ENCODE measurements at regions not wholly inside any gene's neighbourhood (a gene's known extent, or its start where the extent isn't known, plus 50 kb on each side); places are given as distances from the start of the nearest gene placed in this dataset.

DNA sequence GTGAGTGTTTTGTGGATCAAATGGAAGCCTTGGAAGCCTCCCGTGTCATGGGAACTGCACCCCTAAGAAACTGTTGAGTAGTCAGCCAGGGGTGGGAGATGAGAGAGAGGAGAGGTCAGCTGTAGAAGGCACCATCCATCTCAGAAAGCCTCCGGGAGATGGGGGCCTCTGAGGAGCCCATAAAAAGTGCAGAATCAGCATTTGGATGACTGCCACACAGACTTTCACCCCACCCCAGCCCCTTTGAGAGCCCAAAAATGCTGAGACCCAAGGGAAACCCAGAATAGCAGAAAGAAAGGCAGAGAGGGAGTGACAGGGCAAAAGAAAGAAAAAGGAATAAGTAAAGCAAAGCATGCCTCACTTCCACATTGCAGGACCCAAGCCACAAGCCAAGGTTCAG lies 443.1 kb upstream of the ZEB2 start:
- TF ChIP-seq, protein P1, sequence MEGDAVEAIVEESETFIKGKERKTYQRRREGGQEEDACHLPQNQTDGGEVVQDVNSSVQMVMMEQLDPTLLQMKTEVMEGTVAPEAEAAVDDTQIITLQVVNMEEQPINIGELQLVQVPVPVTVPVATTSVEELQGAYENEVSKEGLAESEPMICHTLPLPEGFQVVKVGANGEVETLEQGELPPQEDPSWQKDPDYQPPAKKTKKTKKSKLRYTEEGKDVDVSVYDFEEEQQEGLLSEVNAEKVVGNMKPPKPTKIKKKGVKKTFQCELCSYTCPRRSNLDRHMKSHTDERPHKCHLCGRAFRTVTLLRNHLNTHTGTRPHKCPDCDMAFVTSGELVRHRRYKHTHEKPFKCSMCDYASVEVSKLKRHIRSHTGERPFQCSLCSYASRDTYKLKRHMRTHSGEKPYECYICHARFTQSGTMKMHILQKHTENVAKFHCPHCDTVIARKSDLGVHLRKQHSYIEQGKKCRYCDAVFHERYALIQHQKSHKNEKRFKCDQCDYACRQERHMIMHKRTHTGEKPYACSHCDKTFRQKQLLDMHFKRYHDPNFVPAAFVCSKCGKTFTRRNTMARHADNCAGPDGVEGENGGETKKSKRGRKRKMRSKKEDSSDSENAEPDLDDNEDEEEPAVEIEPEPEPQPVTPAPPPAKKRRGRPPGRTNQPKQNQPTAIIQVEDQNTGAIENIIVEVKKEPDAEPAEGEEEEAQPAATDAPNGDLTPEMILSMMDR (IDR thresholded peaks at IDR 0.05) = no peak
- no peak for TF ChIP-seq POLR2A (IDR thresholded peaks at IDR 0.05)
